ENCODE measurements at regions not wholly inside any gene's neighbourhood (a gene's known extent, or its start where the extent isn't known, plus 50 kb on each side); places are given as distances from the start of the nearest gene placed in this dataset.

DNA sequence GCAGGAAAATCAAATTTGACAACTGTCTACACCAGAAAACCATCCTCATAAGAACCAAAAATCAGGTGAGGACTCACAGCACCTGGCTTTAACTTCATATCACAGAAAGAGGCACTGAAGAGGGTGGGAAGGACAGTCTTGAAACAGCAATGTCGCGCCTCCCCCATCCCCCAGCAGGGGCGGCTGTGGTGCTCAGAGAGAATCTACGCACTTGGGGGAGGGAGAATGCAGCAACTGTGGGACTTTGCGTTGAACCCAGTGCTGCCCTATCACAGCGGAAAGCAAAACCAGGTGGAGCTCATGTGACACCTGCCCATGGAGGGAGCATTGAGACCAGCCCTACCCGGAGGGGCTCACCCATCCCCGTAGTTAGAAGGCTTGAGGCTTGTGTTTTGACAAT, 191.8 kb downstream of the MSX2 start:
- Mint-ChIP-seq H3K27me3 (ENCODE audit: insufficient read depth, unreplicated experiment) (no peaks in the 10 kb centered on the region), H3K9me3 (ENCODE audit: unreplicated experiment) (no peaks in the 10 kb centered on the region), H3K4me3 (ENCODE audit: unreplicated experiment) (no peak overlapping the region), H3K36me3 (ENCODE audit: insufficient read depth, unreplicated experiment) (no peaks in the 10 kb centered on the region), H3K27ac (ENCODE audit: low read depth, unreplicated experiment) (no peak overlapping the region), H3K4me1 (ENCODE audit: insufficient read depth, unreplicated experiment) (no peaks in the 10 kb centered on the region)
- intact Hi-C loops (cut with micrococcal nuclease): no loop called here
- TF ChIP-seq, protein P1, sequence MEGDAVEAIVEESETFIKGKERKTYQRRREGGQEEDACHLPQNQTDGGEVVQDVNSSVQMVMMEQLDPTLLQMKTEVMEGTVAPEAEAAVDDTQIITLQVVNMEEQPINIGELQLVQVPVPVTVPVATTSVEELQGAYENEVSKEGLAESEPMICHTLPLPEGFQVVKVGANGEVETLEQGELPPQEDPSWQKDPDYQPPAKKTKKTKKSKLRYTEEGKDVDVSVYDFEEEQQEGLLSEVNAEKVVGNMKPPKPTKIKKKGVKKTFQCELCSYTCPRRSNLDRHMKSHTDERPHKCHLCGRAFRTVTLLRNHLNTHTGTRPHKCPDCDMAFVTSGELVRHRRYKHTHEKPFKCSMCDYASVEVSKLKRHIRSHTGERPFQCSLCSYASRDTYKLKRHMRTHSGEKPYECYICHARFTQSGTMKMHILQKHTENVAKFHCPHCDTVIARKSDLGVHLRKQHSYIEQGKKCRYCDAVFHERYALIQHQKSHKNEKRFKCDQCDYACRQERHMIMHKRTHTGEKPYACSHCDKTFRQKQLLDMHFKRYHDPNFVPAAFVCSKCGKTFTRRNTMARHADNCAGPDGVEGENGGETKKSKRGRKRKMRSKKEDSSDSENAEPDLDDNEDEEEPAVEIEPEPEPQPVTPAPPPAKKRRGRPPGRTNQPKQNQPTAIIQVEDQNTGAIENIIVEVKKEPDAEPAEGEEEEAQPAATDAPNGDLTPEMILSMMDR (IDR thresholded peaks at IDR 0.05; ENCODE audit: unreplicated experiment): no peak
- BruUV-seq (replicated peaks): no TSS peak
- CTCF ChIA-PET: interaction anchor here (0.6 to 1.5 kb wide), 3 partner anchors 12 to 61 kb away, joined by 5 to 7 read pairs (median 6); no protein-coding TSS in a partner anchor
- POLR2A ChIA-PET: no interaction called here
- DNase-seq (ENCODE audit: unreplicated experiment): no peak

DNA sequence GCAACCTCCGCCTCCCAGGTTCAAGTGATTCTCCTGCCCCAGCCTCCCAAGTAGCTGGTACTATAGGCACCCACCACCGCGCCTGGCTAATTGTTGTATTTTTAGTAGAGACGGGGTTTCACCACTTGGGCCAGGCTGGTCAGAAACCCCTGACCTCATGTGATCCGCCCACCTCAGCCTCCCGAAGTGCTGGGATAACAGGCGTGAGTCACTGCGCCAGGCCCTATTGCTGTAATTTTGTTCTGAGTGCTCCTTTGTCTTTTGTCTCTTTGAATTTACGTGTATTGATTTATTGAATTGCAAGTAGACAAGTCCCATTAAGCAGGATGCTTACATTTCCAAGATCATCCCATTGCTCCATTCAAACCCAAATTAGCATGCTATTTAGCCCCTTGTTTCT, 186.7 kb downstream of the MSX2 start:
- no TSS peak for BruUV-seq (replicated peaks)

DNA sequence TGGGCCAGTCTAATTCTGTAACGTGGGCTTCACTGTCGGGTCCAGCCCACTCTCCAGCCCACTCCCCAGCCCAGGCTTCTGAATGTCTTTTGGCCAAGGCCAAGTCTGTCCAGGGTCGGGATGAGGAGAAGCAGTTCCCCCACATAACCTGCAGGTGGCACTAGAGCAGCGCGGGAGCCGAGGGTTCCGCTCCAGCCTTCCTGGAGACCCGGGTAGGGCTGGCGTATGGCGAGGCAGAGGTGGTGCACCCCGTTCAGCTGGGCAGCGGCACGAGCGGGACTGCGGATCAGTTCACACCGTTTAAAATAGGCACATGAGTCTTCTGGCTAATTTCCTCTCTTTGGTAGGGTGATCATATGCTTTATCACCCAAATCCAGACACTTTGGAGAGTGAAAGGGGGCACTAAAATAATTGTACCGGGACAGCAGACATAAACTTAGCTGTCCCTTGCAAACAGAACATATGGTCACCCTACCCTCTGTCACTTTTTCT, 185.9 kb downstream of the MSX2 start:
- DNase-seq (ENCODE audit: unreplicated experiment): peak; percentile 77
- no peaks in the 10 kb centered on the region for H3K4me1 Mint-ChIP-seq (ENCODE audit: insufficient read depth, unreplicated experiment)
- ChIA-PET POLR2A (interaction anchor here (0.6 kb wide), 1 partner anchor 15 kb away, joined by 3 read pairs; no protein-coding TSS in a partner anchor), CTCF (interaction anchor here (0.5 to 4.0 kb wide), 46 partner anchors 9 to 959 kb away, joined by 3 to 35 read pairs (median 3); partner anchors contain the start of gene NSG2)
- TF ChIP-seq, protein P1 (IDR thresholded peaks at IDR 0.05; ENCODE audit: unreplicated experiment): peak; percentile 99
- no peaks in the 10 kb centered on the region for H3K9me3 Mint-ChIP-seq (ENCODE audit: unreplicated experiment)
- intact Hi-C loops (cut with micrococcal nuclease): loop anchor here (1.0 kb wide), 1 partner anchor 26 kb away; no protein-coding TSS in a partner anchor
- no peak overlapping the region for H3K27ac Mint-ChIP-seq (ENCODE audit: low read depth, unreplicated experiment)
- no peaks in the 10 kb centered on the region for H3K36me3 Mint-ChIP-seq (ENCODE audit: insufficient read depth, unreplicated experiment)
- no peak overlapping the region for H3K4me3 Mint-ChIP-seq (ENCODE audit: unreplicated experiment)
- peaks cover 43% of the 10 kb centered on the region for H3K27me3 Mint-ChIP-seq (ENCODE audit: insufficient read depth, unreplicated experiment)
- BruUV-seq (replicated peaks): no TSS peak

More for the DNA sequence above, 186.7 kb downstream of the MSX2 start:
- no peak for DNase-seq (ENCODE audit: unreplicated experiment)
- H3K9me3 Mint-ChIP-seq (ENCODE audit: unreplicated experiment): no peaks in the 10 kb centered on the region
- CTCF ChIA-PET: interaction anchor here (0.6 to 4.0 kb wide), 21 partner anchors 9 to 958 kb away, joined by 3 to 35 read pairs (median 4); partner anchors contain the start of gene NSG2
- no peaks in the 10 kb centered on the region for H3K4me1 Mint-ChIP-seq (ENCODE audit: insufficient read depth, unreplicated experiment)
- intact Hi-C loops (cut with micrococcal nuclease): no loop called here
- POLR2A ChIA-PET: interaction anchor here (0.6 kb wide), 1 partner anchor 15 kb away, joined by 3 read pairs; no protein-coding TSS in a partner anchor
- H3K27me3 Mint-ChIP-seq (ENCODE audit: insufficient read depth, unreplicated experiment): peaks cover 35% of the 10 kb centered on the region
- TF ChIP-seq, protein P1 (IDR thresholded peaks at IDR 0.05; ENCODE audit: unreplicated experiment): no peak
- H3K27ac Mint-ChIP-seq (ENCODE audit: low read depth, unreplicated experiment): no peak overlapping the region
- no peaks in the 10 kb centered on the region for H3K36me3 Mint-ChIP-seq (ENCODE audit: insufficient read depth, unreplicated experiment)
- H3K4me3 Mint-ChIP-seq (ENCODE audit: unreplicated experiment): no peak overlapping the region

DNA sequence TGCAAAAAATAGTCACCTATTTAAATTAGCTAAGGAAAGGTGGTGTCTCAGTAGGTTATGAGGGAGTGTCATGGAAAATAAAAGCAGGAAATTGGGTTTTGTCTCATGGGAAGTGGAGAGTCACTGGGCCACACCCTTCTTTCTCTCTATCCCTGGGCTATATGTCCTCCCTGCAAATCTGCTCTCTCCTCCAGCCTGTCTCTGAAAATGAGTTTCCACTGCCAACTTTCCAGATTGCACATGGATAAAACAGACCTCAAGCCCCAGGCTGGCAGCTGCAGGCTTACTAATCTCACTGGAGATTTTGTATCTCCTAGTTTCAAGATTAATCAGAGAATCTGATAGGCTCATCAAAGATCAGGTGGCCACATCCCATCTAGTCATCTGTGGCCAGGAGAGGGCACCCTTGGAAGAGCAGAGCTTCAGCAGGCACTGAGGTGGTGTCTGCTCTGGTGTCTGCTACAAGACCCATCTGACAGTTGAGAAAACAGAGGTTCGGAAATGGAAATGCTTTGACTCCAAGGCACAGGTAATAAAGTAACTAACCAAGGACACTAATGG, 178.9 kb downstream of the MSX2 start:
- DNase-seq (ENCODE audit: unreplicated experiment): peak; percentile 16
- H3K9me3 Mint-ChIP-seq (ENCODE audit: unreplicated experiment): no peaks in the 10 kb centered on the region
- intact Hi-C loops (cut with micrococcal nuclease): no loop called here

More for the DNA sequence above, 178.9 kb downstream of the MSX2 start:
- Mint-ChIP-seq H3K4me3 (ENCODE audit: unreplicated experiment) (no peak overlapping the region), H3K36me3 (ENCODE audit: insufficient read depth, unreplicated experiment) (no peaks in the 10 kb centered on the region), H3K27ac (ENCODE audit: low read depth, unreplicated experiment) (no peak overlapping the region), H3K27me3 (ENCODE audit: insufficient read depth, unreplicated experiment) (peaks cover 36% of the 10 kb centered on the region), H3K4me1 (ENCODE audit: insufficient read depth, unreplicated experiment) (peaks cover 6% of the 10 kb centered on the region)
- ChIA-PET POLR2A (no interaction called here), CTCF (interaction anchor here (0.6 to 2.4 kb wide), 7 partner anchors 10 to 1407 kb away, joined by 3 to 9 read pairs (median 3); no protein-coding TSS in a partner anchor)
- TF ChIP-seq, protein P1 (IDR thresholded peaks at IDR 0.05; ENCODE audit: unreplicated experiment): no peak
- BruUV-seq (replicated peaks): no TSS peak

All from MCF 10A (cell line).